H9 (cell line): ENCODE measurements at regions not wholly inside any gene's neighbourhood (a gene's known extent, or its start where the extent isn't known, plus 50 kb on each side); places are given as distances from the start of the nearest gene placed in this dataset.

Source experiments
- DNase-seq: peaks from one replicate; pipeline ENCODE4 v3.0.0-alpha.2; 2017
- H2AFZ ChIP-seq: one replicate; pipeline ENCODE4 v1.6.1; 2013; ENCODE audit warnings: mild to moderate bottlenecking, low read length, control low read depth, moderate library complexity
- H2AK5ac ChIP-seq: 2 replicates; pipeline ENCODE4 v1.6.1; 2013; ENCODE audit warnings: low read length, control low read depth, mixed read lengths; ENCODE audit not compliant: insufficient read length
- H2BK120ac ChIP-seq: one replicate; pipeline ENCODE4 v1.6.1; 2013; ENCODE audit warnings: low read depth, mild to moderate bottlenecking, low read length, control low read depth, inconsistent platforms; ENCODE audit not compliant: poor library complexity, severe bottlenecking
- H2BK12ac ChIP-seq: 2 replicates; pipeline ENCODE4 v1.6.1; 2013; ENCODE audit warnings: low read length, control low read depth, mixed read lengths, low read depth; ENCODE audit not compliant: insufficient read length
- H2BK15ac ChIP-seq: 2 replicates; pipeline ENCODE4 v1.6.1; 2013; ENCODE audit warnings: low read depth, low read length, control low read depth
- H2BK20ac ChIP-seq: one replicate; pipeline ENCODE4 v1.6.1; 2013; ENCODE audit warnings: low read depth, mild to moderate bottlenecking, low read length, control low read depth, inconsistent platforms; ENCODE audit not compliant: poor library complexity, severe bottlenecking
- H2BK5ac ChIP-seq: 2 replicates; pipeline ENCODE4 v1.6.1; 2013; ENCODE audit warnings: low read length, control low read depth, mixed read lengths; ENCODE audit not compliant: insufficient read length
- H3K14ac ChIP-seq: 2 replicates; pipeline ENCODE4 v1.6.1; 2013; ENCODE audit warnings: low read length, control low read depth; ENCODE audit not compliant: insufficient read depth
- H3K18ac ChIP-seq: 2 replicates; pipeline ENCODE4 v1.6.1; 2013; ENCODE audit warnings: low read depth, mild to moderate bottlenecking, mixed read lengths, low read length, control low read depth; ENCODE audit not compliant: insufficient read length
- H3K23ac ChIP-seq: 2 replicates; pipeline ENCODE4 v1.6.1; 2013; ENCODE audit warnings: low read length, control low read depth, mixed read lengths, low read depth; ENCODE audit not compliant: insufficient read length
- H3K23me2 ChIP-seq: 2 replicates; pipeline ENCODE4 v1.6.1; 2013; ENCODE audit warnings: low read depth, mild to moderate bottlenecking, mixed read lengths, low read length, control low read depth; ENCODE audit not compliant: insufficient read length, poor library complexity, severe bottlenecking
- H3K27ac ChIP-seq: 2 replicates; pipeline ENCODE4 v1.5.1; 2013; ENCODE audit warnings: low read length, control low read depth, mixed read lengths, low read depth; ENCODE audit not compliant: insufficient read length
- H3K27me3 ChIP-seq: 2 replicates; pipeline ENCODE4 v1.6.1; 2013; ENCODE audit warnings: low read length, control low read depth, inconsistent platforms; ENCODE audit not compliant: insufficient read depth
- H3K4ac ChIP-seq: 2 replicates; pipeline ENCODE4 v1.6.1; 2013; ENCODE audit warnings: low read depth, mild to moderate bottlenecking, control low read depth, inconsistent platforms, low read length, moderate library complexity
- H3K4me1 ChIP-seq: 2 replicates; pipeline ENCODE4 v1.6.1; 2013; ENCODE audit warnings: low read length, control low read depth, inconsistent platforms; ENCODE audit not compliant: insufficient read depth
- H3K4me2 ChIP-seq: 2 replicates; pipeline ENCODE4 v1.6.1; 2013; ENCODE audit warnings: low read length, control low read depth, mixed read lengths; ENCODE audit not compliant: insufficient read length, insufficient read depth
- H3K56ac ChIP-seq: 2 replicates; pipeline ENCODE4 v1.6.1; 2013; ENCODE audit warnings: low read depth, mild to moderate bottlenecking, mixed read lengths, low read length, control low read depth; ENCODE audit not compliant: insufficient read length
- H3K79me1 ChIP-seq: 2 replicates; pipeline ENCODE4 v1.6.1; 2013; ENCODE audit warnings: low read depth, mild to moderate bottlenecking, moderate library complexity, low read length, control low read depth, inconsistent platforms; ENCODE audit not compliant: insufficient read depth, poor library complexity, severe bottlenecking
- H3K79me2 ChIP-seq: 2 replicates; pipeline ENCODE4 v1.6.1; 2013; ENCODE audit warnings: low read length, control low read depth, inconsistent platforms; ENCODE audit not compliant: insufficient read depth
- H3K9ac ChIP-seq: 2 replicates; pipeline ENCODE4 v1.6.1; 2013; ENCODE audit warnings: low read length, control low read depth, mixed read lengths; ENCODE audit not compliant: insufficient read length; ENCODE audit errors: extremely low read depth
- H3K9me3 ChIP-seq: one replicate; pipeline ENCODE4 v1.6.1; 2013; ENCODE audit warnings: low read depth, low read length, inconsistent platforms; ENCODE audit not compliant: control insufficient read depth
- H3T11ph ChIP-seq: one replicate; pipeline ENCODE4 v1.6.1; 2013; ENCODE audit warnings: mild to moderate bottlenecking, low read length, control low read depth, inconsistent platforms
- H4K20me1 ChIP-seq: one replicate; pipeline ENCODE4 v1.6.1; 2013; ENCODE audit not compliant: control insufficient read depth, insufficient read length, insufficient read depth
- H4K5ac ChIP-seq: 2 replicates; pipeline ENCODE4 v1.6.1; 2013; ENCODE audit warnings: low read depth, mild to moderate bottlenecking, mixed read lengths, low read length, control low read depth; ENCODE audit not compliant: insufficient read length
- H4K8ac ChIP-seq: replicated peaks from 2 replicates; pipeline ENCODE4 v1.6.1; 2013; ENCODE audit warnings: low read length, control low read depth, mixed read lengths, low read depth; ENCODE audit not compliant: insufficient read length
- H4K91ac ChIP-seq: 2 replicates; pipeline ENCODE4 v1.6.1; 2013; ENCODE audit warnings: low read depth, mild to moderate bottlenecking, moderate library complexity, mixed read lengths, low read length, control low read depth; ENCODE audit not compliant: insufficient read length
- H3K27ac Mint-ChIP-seq, 3 experiments: 2 replicates in 2 of 3; 3 replicates in 1 of 3; pipeline ENCODE4 v1.8.0; 2020 to 2021; ENCODE audit warnings: mixed read lengths in 3 of 3, mild to moderate bottlenecking in 1 of 3, moderate library complexity in 1 of 3
- H3K27me3 Mint-ChIP-seq: 2 replicates; pipeline ENCODE4 v1.8.0; 2021; ENCODE audit warnings: low read depth, mild to moderate bottlenecking, moderate library complexity, mixed read lengths
- H3K36me3 Mint-ChIP-seq, 3 experiments: 2 replicates in 2 of 3; 3 replicates in 1 of 3; pipeline ENCODE4 v1.8.0; 2020 to 2021; ENCODE audit warnings: low read depth in 3 of 3, mixed read lengths in 3 of 3; ENCODE audit not compliant: insufficient read depth in 1 of 3
- H3K4me1 Mint-ChIP-seq, 2 experiments: 2 replicates each; pipeline ENCODE4 v1.8.0; 2020; ENCODE audit warnings: mixed read lengths in 2 of 2
- H3K4me3 Mint-ChIP-seq, 2 experiments: 2 replicates in 1 of 2; 3 replicates in 1 of 2; pipeline ENCODE4 v1.8.0; 2020 to 2021; ENCODE audit warnings: mild to moderate bottlenecking in 2 of 2, mixed read lengths in 2 of 2, moderate library complexity in 1 of 2
- H3K9me3 Mint-ChIP-seq, 2 experiments: 2 replicates in 1 of 2; 3 replicates in 1 of 2; pipeline ENCODE4 v1.8.0; 2020; ENCODE audit warnings: mild to moderate bottlenecking in 2 of 2, mixed read lengths in 2 of 2, moderate library complexity in 1 of 2
- WGBS: extraction: QIAGEN DNeasy Blood & Tissue Kit; methylation state at CpG from one replicate; pipeline ENCODE4 v1.1.7; 2013; ENCODE audit warnings: missing lambda C conversion rate, low lambda C conversion rate, mixed read lengths; ENCODE audit not compliant: insufficient read length; ENCODE audit errors: extremely low coverage; 5-methylcytosine and 5-hydroxymethylcytosine counted together
- TF ChIP-seq, protein P1 (sequence below): fragments of 200-600 bp; sonication (generic); conservative IDR thresholded peaks from 3 replicates; pipeline ENCODE4 v1.8.0; 2021; ENCODE audit warnings: antibody characterized with exemption, mild to moderate bottlenecking

DNA sequence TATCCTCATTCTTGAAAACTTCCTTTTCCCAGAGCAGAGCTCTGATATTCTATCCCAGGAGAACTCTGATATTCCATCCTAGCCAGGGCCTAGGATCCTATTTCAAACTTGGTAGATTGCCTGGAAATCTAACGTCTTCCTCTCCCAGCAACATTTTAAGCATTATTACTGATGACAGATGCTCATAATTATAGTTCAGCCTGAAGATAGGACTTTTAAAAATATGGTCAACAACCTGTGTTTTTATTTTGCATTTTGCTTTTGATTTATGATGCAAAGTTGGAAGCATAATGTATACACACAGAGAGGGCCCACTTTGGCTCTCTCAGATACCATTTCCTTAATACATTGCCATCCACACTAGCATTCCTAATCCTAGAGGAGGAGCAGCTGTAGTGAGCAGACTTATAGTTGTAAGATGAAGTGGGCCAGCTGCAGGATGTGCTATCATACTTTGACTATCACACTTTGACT is 457.4 kb upstream of the TPK1 start:
- H3K9ac ChIP-seq = no peak overlapping the region
- H3K18ac ChIP-seq = no peak overlapping the region
- Mint-ChIP-seq H3K27me3 (no peaks in the 10 kb centered on the region), H3K27ac (no peak overlapping the region), H3K36me3 (no peaks in the 10 kb centered on the region; a peak in 1 of 7 replicates), H3K4me1 (no peaks in the 10 kb centered on the region), H3K4me3 (no peak overlapping the region), H3K9me3 (peaks cover 0 to 2% of the 10 kb centered on the region in 2 experiments; a peak in 1 of 5 replicates)
- H3K27ac ChIP-seq = no peak overlapping the region
- no peak overlapping the region for H3K4me2 ChIP-seq
- no peak for DNase-seq
- H4K5ac ChIP-seq = no peak overlapping the region
- TF ChIP-seq, protein P1, sequence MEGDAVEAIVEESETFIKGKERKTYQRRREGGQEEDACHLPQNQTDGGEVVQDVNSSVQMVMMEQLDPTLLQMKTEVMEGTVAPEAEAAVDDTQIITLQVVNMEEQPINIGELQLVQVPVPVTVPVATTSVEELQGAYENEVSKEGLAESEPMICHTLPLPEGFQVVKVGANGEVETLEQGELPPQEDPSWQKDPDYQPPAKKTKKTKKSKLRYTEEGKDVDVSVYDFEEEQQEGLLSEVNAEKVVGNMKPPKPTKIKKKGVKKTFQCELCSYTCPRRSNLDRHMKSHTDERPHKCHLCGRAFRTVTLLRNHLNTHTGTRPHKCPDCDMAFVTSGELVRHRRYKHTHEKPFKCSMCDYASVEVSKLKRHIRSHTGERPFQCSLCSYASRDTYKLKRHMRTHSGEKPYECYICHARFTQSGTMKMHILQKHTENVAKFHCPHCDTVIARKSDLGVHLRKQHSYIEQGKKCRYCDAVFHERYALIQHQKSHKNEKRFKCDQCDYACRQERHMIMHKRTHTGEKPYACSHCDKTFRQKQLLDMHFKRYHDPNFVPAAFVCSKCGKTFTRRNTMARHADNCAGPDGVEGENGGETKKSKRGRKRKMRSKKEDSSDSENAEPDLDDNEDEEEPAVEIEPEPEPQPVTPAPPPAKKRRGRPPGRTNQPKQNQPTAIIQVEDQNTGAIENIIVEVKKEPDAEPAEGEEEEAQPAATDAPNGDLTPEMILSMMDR = no peak
- no peak overlapping the region for H3K14ac ChIP-seq
- H3K56ac ChIP-seq = no peak overlapping the region
- no peaks in the 10 kb centered on the region for H3K27me3 ChIP-seq
- H2BK12ac ChIP-seq = no peak overlapping the region
- H3K79me1 ChIP-seq = no peaks in the 10 kb centered on the region
- H3K9me3 ChIP-seq = no peaks in the 10 kb centered on the region
- no peak overlapping the region for H2BK120ac ChIP-seq
- H2BK5ac ChIP-seq = no peak overlapping the region
- no peak overlapping the region for H4K91ac ChIP-seq
- H2BK15ac ChIP-seq = no peak overlapping the region
- H3K23ac ChIP-seq = no peak overlapping the region
- WGBS = no CpG with 5 or more reads among the region's 1 CpG
- no peak overlapping the region for H2AFZ ChIP-seq
- H4K20me1 ChIP-seq = no peaks in the 10 kb centered on the region
- no peaks in the 10 kb centered on the region for H3K4me1 ChIP-seq
- no peak overlapping the region for H4K8ac ChIP-seq
- no peak overlapping the region for H3K4ac ChIP-seq
- no peaks in the 10 kb centered on the region for H3K23me2 ChIP-seq
- H2BK20ac ChIP-seq = no peak overlapping the region
- H2AK5ac ChIP-seq = no peak overlapping the region
- H3K79me2 ChIP-seq = no peaks in the 10 kb centered on the region
- no peak overlapping the region for H3T11ph ChIP-seq
